ENCODE measurements at regions not wholly inside any gene's neighbourhood (a gene's known extent, or its start where the extent isn't known, plus 50 kb on each side); places are given as distances from the start of the nearest gene placed in this dataset.

DNA sequence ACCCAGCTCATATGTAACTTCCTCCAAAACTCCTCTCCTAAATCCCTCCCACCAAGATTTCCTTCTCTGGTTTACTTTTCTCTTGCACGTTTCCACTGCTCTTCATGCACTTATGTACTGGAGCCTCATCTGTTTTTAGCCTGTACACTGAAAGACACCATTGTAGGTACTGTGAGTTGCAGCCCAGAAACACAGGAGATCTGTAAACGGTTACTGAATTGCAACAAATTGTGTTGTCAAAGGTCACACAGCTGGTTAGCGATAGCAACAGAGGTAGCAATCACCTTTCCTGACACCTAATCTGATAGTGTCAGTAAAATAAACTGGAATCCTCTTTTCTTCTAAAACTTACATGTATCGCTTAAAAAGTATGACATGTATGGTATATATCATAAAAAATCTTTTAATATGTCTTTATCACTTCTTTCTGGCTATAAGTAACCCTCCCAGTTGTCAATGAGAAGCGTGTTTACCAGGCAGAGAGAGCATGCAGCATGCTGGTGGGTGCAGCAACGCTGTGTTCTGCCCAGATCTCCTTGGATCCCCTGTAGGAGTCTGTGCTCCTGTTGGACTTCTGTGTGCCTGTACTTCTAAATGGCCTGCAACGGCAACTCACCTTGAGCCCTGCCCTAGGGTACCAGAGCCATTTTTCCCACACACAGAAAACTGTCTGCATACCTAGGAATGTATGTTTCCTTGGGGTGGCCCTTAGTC is 121.5 kb upstream of the CPM start (continued):
- TF ChIP-seq, protein P1, sequence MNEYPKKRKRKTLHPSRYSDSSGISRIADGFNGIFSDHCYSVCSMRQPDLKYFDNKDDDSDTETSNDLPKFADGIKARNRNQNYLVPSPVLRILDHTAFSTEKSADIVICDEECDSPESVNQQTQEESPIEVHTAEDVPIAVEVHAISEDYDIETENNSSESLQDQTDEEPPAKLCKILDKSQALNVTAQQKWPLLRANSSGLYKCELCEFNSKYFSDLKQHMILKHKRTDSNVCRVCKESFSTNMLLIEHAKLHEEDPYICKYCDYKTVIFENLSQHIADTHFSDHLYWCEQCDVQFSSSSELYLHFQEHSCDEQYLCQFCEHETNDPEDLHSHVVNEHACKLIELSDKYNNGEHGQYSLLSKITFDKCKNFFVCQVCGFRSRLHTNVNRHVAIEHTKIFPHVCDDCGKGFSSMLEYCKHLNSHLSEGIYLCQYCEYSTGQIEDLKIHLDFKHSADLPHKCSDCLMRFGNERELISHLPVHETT (tag by site-specific recombination; IDR thresholded peaks at IDR 0.05): no peak
- no peak for TF ChIP-seq ZNF214 (tag by site-specific recombination; IDR thresholded peaks at IDR 0.05; ENCODE audit: borderline replicate concordance)
- TF ChIP-seq ZNF366 (tag by site-specific recombination; conservative IDR thresholded peaks at IDR 0.05): no peak
- TF ChIP-seq, protein P2, sequence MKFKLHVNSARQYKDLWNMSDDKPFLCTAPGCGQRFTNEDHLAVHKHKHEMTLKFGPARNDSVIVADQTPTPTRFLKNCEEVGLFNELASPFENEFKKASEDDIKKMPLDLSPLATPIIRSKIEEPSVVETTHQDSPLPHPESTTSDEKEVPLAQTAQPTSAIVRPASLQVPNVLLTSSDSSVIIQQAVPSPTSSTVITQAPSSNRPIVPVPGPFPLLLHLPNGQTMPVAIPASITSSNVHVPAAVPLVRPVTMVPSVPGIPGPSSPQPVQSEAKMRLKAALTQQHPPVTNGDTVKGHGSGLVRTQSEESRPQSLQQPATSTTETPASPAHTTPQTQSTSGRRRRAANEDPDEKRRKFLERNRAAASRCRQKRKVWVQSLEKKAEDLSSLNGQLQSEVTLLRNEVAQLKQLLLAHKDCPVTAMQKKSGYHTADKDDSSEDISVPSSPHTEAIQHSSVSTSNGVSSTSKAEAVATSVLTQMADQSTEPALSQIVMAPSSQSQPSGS (tag by site-specific recombination; IDR thresholded peaks at IDR 0.05; ENCODE audit: low read depth): no peak
- no peak for TF ChIP-seq ZFHX2 (tag by site-specific recombination; conservative IDR thresholded peaks at IDR 0.05)
- TF ChIP-seq ZNF202 (tag by site-specific recombination; IDR thresholded peaks at IDR 0.05; ENCODE audit: borderline replicate concordance): no peak
- no peak for TF ChIP-seq ZNF404 (tag by site-specific recombination; IDR thresholded peaks at IDR 0.05)
- no peak for TF ChIP-seq ZNF23 (tag by site-specific recombination; IDR thresholded peaks at IDR 0.05; ENCODE audit: borderline replicate concordance)
- TF ChIP-seq ZNF223 (tag by site-specific recombination; IDR thresholded peaks at IDR 0.05): no peak
- TF ChIP-seq ZNF302 (tag by site-specific recombination; IDR thresholded peaks at IDR 0.05; ENCODE audit: low read depth): no peak
- no peak for TF ChIP-seq ZNF292 (tag by site-specific recombination; IDR thresholded peaks at IDR 0.05; ENCODE audit: borderline replicate concordance, low read depth)

DNA sequence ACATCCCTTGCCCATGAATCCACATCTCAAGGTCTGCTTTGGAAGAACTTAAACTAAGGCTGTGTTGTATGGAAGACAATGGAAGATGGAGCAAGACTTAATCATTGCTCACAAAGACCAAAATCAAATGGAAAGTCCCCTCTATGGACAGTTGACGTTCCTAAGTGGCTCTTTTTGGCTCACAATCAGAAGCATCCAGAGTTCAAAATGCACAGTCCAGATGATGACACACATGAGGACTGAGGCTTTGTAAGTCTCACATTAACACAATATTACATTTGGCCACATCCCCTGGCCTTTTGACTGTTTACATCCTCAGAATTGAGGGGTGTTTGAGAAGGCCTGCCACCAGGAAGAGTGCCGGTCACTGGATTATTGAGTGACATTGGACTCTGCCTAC is 122.3 kb upstream of the CPM start:
- no peaks in the 10 kb centered on the region for H3K36me3 ChIP-seq (ENCODE audit: control insufficient read depth in 2 of 2, insufficient read depth in 1 of 2, low read length in 2 of 2)
- ChIA-PET CTCF (interaction anchor here (2.0 kb wide), 1 partner anchor 15 kb away, joined by 5 read pairs; no protein-coding TSS in a partner anchor), POLR2A (no interaction called here)
- no peaks in the 10 kb centered on the region for H3K4me1 ChIP-seq (ENCODE audit: control insufficient read depth, insufficient read depth, low read length)
- TF ChIP-seq, protein P3, sequence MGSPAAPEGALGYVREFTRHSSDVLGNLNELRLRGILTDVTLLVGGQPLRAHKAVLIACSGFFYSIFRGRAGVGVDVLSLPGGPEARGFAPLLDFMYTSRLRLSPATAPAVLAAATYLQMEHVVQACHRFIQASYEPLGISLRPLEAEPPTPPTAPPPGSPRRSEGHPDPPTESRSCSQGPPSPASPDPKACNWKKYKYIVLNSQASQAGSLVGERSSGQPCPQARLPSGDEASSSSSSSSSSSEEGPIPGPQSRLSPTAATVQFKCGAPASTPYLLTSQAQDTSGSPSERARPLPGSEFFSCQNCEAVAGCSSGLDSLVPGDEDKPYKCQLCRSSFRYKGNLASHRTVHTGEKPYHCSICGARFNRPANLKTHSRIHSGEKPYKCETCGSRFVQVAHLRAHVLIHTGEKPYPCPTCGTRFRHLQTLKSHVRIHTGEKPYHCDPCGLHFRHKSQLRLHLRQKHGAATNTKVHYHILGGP (tag by site-specific recombination; IDR thresholded peaks at IDR 0.05): no peak
- no peak for TF ChIP-seq REPIN1 (tag by site-specific recombination; IDR thresholded peaks at IDR 0.05; ENCODE audit: low read depth)
- TF ChIP-seq ZNF830 (tag by site-specific recombination; IDR thresholded peaks at IDR 0.05; ENCODE audit: low read depth): no peak
- TF ChIP-seq, protein P4, sequence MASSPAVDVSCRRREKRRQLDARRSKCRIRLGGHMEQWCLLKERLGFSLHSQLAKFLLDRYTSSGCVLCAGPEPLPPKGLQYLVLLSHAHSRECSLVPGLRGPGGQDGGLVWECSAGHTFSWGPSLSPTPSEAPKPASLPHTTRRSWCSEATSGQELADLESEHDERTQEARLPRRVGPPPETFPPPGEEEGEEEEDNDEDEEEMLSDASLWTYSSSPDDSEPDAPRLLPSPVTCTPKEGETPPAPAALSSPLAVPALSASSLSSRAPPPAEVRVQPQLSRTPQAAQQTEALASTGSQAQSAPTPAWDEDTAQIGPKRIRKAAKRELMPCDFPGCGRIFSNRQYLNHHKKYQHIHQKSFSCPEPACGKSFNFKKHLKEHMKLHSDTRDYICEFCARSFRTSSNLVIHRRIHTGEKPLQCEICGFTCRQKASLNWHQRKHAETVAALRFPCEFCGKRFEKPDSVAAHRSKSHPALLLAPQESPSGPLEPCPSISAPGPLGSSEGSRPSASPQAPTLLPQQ (tag by site-specific recombination; IDR thresholded peaks at IDR 0.05): no peak
- no peak for TF ChIP-seq ZNF157 (tag by site-specific recombination; IDR thresholded peaks at IDR 0.05)
- TF ChIP-seq SP7 (tag by site-specific recombination; IDR thresholded peaks at IDR 0.05): no peak
- TF ChIP-seq ZNF391 (tag by site-specific recombination; IDR thresholded peaks at IDR 0.05; ENCODE audit: borderline replicate concordance, low read depth): no peak
- TF ChIP-seq ZNF423 (tag by site-specific recombination; IDR thresholded peaks at IDR 0.05): no peak
- TF ChIP-seq ZNF610 (tag by site-specific recombination; IDR thresholded peaks at IDR 0.05; ENCODE audit: borderline replicate concordance): no peak
- TF ChIP-seq GLIS2 (tag by site-specific recombination; IDR thresholded peaks at IDR 0.05): no peak
- TF ChIP-seq ZNF664 (tag by site-specific recombination; IDR thresholded peaks at IDR 0.05): no peak
- TF ChIP-seq ZNF555 (tag by site-specific recombination; conservative IDR thresholded peaks at IDR 0.05): no peak
- TF ChIP-seq ZNF416 (tag by site-specific recombination; IDR thresholded peaks at IDR 0.05): no peak
- H3K4me3 ChIP-seq (ENCODE audit: low read depth, low read length): no peak overlapping the region
- no peaks in the 10 kb centered on the region for H3K9me3 ChIP-seq (ENCODE audit: control insufficient read depth, insufficient read depth, low read depth, low read length)
- H3K27ac ChIP-seq (ENCODE audit: extremely low read depth, low read depth, low read length): no peak overlapping the region

Data from HEK293 (cell line).